ENCODE measurements at regions not wholly inside any gene's neighbourhood (a gene's known extent, or its start where the extent isn't known, plus 50 kb on each side); places are given as distances from the start of the nearest gene placed in this dataset.
A peak's percentile ranks its signal among the peaks of the same experiment; 100 is the strongest.

GRCh38 chr5:130724658-130725057, 440.4 kb downstream of the HINT1 start:
- in situ Hi-C loops (cut with HindIII; ENCODE audit: low sequenced_read_pairs) = no loop called here
- H3K4me3 ChIP-seq (ENCODE audit: low read depth, low read length) = no peak overlapping the region
- DNase-seq (ENCODE audit: low read depth, low spot score) = no peak
- TF ChIP-seq, protein P1, sequence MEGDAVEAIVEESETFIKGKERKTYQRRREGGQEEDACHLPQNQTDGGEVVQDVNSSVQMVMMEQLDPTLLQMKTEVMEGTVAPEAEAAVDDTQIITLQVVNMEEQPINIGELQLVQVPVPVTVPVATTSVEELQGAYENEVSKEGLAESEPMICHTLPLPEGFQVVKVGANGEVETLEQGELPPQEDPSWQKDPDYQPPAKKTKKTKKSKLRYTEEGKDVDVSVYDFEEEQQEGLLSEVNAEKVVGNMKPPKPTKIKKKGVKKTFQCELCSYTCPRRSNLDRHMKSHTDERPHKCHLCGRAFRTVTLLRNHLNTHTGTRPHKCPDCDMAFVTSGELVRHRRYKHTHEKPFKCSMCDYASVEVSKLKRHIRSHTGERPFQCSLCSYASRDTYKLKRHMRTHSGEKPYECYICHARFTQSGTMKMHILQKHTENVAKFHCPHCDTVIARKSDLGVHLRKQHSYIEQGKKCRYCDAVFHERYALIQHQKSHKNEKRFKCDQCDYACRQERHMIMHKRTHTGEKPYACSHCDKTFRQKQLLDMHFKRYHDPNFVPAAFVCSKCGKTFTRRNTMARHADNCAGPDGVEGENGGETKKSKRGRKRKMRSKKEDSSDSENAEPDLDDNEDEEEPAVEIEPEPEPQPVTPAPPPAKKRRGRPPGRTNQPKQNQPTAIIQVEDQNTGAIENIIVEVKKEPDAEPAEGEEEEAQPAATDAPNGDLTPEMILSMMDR (IDR thresholded peaks at IDR 0.05; ENCODE audit: low read depth, low read length) = no peak

- in situ Hi-C loops (cut with HindIII; ENCODE audit: low sequenced_read_pairs) = no loop called here
- no peak overlapping the region for H3K4me3 ChIP-seq (ENCODE audit: low read depth, low read length)
- DNase-seq (ENCODE audit: low read depth, low spot score) = peak; percentile 71
- TF ChIP-seq, protein P1 (IDR thresholded peaks at IDR 0.05; ENCODE audit: low read depth, low read length) = peak; percentile 76
Observed at GRCh38 chr5:130720355-130720754, 444.7 kb downstream of the HINT1 start.

- TF ChIP-seq, protein P1 (IDR thresholded peaks at IDR 0.05; ENCODE audit: low read depth, low read length) = no peak
- H3K4me3 ChIP-seq (ENCODE audit: low read depth, low read length) = no peak overlapping the region
- in situ Hi-C loops (cut with HindIII; ENCODE audit: low sequenced_read_pairs) = no loop called here
- peak; percentile 64 for DNase-seq (ENCODE audit: low read depth, low spot score)
Observed at GRCh38 chr5:130715541-130715940, 449.5 kb downstream of the HINT1 start.

DNA sequence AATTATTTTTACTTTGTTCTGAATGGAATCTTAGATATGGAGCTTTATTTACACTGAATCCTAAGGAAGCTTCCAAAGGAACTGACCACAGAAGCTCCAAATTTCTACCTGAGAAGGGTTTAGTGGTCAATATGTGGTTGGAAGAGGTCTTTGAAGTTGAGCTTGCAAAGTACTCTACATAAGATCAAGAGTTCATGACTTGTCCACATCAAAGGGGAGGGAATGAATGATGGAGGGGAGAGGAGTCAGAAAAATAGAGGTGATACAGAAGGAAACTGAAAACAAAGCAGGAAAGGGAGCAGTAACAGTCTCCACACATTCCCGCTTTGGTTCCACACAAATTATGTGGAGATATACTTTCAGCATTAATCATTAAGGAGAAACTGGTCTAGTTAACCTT, 450.9 kb downstream of the HINT1 start:
- in situ Hi-C loops (cut with HindIII; ENCODE audit: low sequenced_read_pairs) = no loop called here
- H3K4me3 ChIP-seq (ENCODE audit: low read depth, low read length) = no peak overlapping the region
- no peak for DNase-seq (ENCODE audit: low read depth, low spot score)
- TF ChIP-seq, protein P1 (IDR thresholded peaks at IDR 0.05; ENCODE audit: low read depth, low read length) = no peak

DNA sequence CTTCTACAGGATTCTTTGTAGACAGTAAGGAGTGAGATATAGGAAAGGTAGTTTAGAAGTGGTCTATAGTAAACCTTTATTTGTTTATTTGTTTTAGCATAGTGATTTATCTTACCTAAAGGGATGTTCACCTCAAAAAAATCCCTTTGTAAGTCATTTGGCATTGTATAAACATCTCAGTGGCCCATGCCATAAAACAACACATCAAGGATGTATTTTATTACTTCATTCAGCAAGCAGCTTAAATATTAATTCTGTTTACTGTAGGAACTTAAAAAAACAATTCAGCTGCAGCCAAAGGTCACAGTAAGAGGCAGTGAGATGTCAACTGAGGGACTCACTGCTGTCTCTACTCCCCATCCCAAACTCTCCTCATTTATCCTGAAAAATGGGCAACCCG, 452.7 kb downstream of the HINT1 start:
- no peak overlapping the region for H3K4me3 ChIP-seq (ENCODE audit: low read depth, low read length)
- no peak for DNase-seq (ENCODE audit: low read depth, low spot score)
- TF ChIP-seq, protein P1 (IDR thresholded peaks at IDR 0.05; ENCODE audit: low read depth, low read length) = no peak
- in situ Hi-C loops (cut with HindIII; ENCODE audit: low sequenced_read_pairs) = no loop called here

DNA sequence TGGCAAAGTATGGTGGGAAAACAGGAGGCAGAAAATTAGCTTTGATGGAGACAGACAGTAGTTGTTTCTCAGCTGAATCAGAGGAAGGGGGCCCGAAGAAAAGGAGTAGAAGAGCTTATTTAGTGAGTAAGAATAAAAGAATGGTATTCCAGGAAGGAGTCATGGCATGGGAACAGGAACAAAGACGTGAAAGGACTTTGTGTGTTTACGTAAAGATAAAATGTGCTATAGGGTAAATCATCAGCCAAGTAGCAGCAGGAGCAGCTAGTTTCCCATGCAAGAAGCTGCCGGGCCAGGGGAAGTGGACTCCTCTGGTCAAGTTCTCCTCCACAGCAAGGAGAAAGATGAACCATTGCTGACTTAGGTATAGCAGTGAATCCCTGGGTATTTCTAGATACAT, 454.5 kb downstream of the HINT1 start:
- in situ Hi-C loops (cut with HindIII; ENCODE audit: low sequenced_read_pairs) = no loop called here
- DNase-seq (ENCODE audit: low read depth, low spot score) = peak; percentile 91
- no peak overlapping the region for H3K4me3 ChIP-seq (ENCODE audit: low read depth, low read length)
- TF ChIP-seq, protein P1 (IDR thresholded peaks at IDR 0.05; ENCODE audit: low read depth, low read length) = no peak

DNA sequence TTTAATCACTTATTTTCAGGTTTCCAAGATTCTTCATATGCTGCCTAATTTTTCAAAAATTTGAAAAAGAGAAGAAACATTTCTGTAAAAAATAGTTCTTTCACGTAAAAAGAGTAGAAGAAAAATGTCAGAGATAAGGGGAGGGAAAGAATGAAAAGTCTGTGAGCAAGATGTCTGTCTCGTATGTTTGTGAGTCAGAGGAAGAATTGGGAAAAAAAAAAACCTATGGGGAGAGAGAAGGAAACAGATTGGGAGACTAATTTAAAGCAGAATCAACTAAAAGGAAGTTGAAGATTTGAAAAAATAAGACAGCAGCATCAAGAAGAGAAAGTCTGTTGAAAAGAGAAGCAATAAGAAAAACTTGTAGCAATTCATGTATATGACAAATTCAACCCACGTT, 456.3 kb downstream of the HINT1 start:
- no peak overlapping the region for H3K4me3 ChIP-seq (ENCODE audit: low read depth, low read length)
- in situ Hi-C loops (cut with HindIII; ENCODE audit: low sequenced_read_pairs) = no loop called here
- TF ChIP-seq, protein P1 (IDR thresholded peaks at IDR 0.05; ENCODE audit: low read depth, low read length) = no peak
- peak; percentile 17 for DNase-seq (ENCODE audit: low read depth, low spot score)
